ACHN (cell line): ENCODE measurements at regions not wholly inside any gene's neighbourhood (a gene's known extent, or its start where the extent isn't known, plus 50 kb on each side); places are given as distances from the start of the nearest gene placed in this dataset.
"Not testable (repeated sequence)": the region's sequence is repeated elsewhere in the genome, so short reads cannot be mapped to it uniquely, and the experiment has no call there.

Source experiments
- DNase-seq: peaks from one replicate; pipeline ENCODE4 v3.0.0-alpha.2; 2015
- in situ Hi-C: cut with HindIII; loops from 2 replicates; pipeline ENCODE4 v1.10.0; 2017; ENCODE audit warnings: low sequenced_read_pairs, low pct_ligation_motif_present, low pct_unique_long_range_greater_than_20kb

DNA sequence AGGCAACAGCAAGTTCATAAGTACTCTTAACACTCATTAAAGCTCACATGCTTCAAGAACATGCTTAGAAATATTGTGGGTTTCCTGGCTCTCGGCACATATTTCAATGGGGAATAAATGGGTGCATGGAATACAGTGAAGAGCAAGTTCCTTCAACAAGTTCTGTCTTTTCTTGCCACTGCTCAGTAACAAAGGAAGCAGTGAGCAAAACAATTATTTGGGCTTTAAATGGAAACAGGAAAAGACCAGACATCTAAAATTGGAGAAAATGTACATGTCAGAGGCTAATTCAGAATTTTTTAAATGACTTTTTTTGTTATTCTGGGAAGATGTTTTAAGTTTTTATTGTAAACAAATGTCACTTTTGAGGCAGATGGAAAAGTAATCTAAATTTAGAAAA lies 478.7 kb downstream of the SETD4 start:
- in situ Hi-C loops: no loop called here
- DNase-seq: no peak

DNA sequence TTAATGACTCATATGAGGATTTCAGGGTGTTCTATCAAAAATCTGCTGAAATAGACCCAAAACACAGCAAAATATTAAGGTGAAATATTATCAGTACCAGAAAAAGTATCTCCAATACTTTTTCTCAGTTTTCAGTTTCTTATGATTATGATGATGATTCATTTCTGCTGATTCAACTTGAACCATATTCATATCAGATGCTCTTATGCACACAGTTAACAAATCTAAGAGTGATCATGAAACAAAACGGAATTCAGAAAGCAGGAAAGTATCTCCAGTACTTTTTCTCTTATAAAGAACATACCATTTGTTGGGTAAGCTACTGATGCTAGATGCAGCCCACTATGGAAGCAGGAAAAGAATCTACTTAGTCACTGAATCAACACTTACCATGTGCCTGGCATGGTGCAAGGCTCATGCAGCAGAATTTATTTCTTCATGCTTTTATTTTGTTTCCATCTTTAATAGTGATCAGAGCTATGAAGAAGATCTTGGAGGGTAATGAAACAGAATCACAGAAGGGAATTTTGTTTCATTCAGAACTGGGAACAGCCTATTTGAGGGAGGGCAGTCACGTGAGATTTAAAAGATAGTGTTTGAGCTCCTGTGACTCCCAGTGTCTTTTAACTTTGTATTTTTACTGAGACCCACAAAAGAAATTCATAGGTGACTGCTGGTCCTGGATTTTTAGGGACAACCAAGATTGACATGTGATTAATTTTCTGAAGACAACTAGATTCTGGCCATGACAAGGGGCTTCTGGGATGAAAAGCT lies 480.6 kb downstream of the SETD4 start:
- in situ Hi-C loops: no loop called here

DNA sequence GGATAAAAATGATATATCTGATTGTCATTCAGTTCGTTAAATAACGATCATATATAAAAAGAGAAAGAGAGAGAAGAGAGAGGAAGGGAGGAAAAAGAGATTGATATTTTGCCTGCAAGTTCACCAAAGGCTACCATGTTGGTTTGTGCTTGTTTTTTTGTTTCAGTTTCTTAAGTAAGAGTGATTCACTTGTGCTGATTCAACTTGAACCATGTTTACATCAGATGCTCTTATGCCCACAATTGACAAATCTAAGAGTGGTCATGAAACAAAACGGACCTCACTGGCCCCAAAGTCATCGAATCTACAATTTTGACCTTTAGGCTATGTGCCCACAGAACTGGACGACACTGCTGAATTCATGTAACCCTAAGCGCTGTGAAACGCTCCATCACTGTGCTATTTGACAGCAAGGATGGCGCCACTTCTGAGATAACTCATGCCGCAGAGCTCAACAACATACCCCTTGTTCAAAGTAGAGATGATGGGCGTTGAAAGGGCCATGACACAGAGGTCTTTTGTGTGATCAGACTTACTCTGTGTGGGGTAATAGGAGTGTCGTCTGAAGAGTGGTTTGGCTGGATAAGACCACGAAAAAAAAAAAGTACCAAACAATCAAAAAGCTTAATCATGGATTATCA lies 481.4 kb downstream of the SETD4 start:
- no peak for DNase-seq
- in situ Hi-C loops: no loop called here

More for the DNA sequence above, 480.6 kb downstream of the SETD4 start:
- no peak for DNase-seq

DNA sequence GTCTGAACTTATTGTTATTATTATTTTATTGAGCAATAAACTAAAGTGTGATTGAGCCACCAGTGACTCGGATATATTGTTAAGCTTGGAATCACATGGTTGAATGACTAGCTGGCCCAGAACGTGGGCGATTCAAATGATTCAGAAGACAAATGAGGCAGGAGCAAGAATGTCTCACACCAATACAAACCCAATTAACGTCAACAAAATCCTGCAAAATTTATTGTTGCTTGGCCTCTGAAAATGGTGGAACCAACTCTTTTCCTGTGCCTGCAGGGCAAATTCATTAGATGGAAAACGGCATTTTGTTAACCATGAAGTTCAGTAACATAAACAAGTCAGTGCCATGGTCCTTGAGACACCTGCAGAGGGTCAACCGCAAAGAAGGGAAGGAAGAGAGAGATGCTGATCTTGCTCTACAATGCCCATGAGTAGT lies 482.0 kb downstream of the SETD4 start:
- DNase-seq: no peak
- in situ Hi-C loops: no loop called here

DNA sequence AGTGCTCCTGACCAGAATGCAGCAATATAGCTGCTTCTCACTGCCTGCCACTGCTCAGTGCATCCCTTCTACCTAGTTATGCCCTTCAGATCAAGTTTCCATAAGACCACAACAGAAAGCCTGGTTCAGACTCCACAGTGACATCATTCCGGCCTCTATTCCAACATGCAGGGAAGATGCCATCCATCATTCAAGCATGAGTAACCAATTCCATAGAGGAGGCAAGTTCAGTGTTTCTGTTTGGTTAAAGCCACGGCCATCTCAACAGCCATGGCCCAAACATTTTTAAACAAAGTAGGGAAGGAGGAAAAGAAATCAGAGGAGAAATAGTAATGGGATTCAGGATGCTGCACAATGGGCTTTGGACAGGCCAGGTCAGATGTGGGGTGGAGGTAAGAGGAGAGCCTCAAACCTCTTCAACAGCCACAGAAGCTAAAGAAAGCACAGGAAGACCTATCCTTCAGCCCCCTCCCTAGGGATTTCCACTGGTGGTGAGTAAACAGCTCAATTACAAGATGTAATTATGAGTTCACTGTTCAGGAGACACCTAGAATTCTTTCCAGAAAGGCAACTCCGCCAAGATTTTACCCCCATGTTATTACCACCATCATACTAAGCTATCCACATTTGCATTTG lies 484.9 kb downstream of the SETD4 start:
- no peak for DNase-seq
- in situ Hi-C loops: no loop called here

DNA sequence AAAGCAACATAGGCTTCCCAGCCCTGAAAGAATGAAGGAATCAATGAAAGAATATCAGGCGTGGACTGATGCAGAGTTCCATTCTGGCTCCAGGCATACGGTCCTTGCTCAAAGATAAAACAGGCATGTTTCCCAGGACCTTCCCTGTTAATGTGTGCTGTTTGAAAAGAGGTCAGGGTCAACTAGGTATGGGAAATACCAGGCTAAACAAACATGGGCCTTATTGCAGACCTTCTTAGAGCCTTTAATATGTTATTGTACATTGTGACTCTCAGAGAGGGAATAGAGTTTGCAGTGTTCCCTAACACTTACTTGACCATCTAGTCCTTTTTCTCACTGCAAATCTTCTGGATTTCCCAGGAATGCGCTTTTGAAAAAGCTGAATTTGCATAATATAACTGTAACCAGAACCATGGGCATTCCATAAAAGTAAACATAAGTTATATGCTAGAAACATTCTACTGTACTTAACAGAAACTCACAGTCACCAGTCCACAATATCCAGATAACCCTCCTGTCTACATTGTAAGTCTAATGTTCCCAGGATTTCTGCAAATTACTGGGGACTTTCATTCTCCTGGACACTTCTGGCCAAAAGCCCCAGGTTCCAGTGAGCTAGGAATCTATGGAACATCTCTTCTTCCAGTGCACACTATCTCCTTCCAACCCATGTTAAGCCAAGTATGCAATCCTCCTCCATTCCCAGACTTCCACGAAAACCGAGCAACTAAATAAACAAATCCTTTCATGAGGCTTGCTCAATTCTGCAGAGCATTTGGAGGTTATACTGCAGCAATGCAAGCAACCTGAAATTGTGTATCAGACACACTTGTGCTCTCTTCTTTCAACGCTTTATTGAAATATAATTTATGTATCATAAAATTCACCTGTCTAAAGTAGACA lies 486.6 kb downstream of the SETD4 start:
- no peak for DNase-seq
- in situ Hi-C loops: no loop called here

DNA sequence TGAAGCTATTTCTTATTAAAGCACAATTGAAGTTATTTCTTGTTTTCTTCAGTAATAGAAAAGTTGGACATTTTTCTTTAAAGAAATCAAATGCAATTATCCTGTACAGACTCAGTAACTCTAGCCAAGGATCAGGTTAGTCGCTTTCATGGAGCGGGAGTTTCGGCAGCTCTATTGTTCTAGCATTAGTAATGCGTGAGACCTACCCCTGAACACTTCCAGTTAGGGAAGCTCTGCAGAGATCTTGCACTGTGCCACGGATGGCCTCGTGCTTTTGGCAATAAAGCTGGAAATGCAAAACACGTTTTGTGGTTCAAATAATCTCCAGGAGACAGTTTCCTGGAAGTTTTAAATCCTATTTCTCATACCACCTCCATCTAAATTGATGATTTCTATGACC lies 488.4 kb downstream of the SETD4 start:
- DNase-seq: no peak
- in situ Hi-C loops: no loop called here

DNA sequence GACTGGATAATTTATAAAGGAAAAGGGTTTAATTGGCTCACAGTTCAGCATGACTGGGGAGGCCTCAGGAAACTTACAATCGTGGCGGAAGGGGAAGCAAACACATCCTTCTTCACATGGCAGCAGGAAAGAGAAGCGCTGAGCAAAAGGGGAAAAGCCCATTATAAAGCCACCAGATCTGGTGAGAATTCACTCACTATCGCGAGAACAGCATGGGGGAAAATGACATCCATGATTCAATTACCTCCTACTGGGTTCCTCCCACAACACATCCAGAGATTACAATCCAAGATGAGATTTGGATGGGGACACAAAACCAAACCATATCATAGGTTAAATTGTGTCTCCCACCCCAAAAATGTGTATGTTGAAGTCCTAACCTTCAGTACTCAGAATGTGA lies 491.7 kb downstream of the SETD4 start:
- DNase-seq: no peak
- in situ Hi-C loops: no loop called here

DNA sequence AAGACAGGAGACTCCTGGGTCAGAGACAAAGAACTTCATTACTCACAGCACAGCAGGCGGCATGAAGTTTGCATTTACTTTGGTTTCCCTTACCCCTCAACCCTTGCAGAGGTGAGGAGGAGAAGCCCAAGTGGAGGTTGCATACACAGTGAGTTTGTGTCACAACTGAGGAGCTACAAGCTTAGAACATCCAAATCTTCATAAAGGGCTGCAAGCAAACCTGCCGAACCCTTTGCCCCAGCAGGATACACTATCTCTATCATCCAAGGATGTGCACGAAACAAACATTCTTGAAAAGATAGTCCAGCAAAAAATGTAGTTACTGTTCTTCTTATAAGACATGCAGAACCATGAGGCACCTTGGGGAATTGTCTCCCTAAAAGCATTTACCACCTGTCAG lies 493.5 kb downstream of the SETD4 start:
- in situ Hi-C loops: no loop called here
- no peak for DNase-seq

DNA sequence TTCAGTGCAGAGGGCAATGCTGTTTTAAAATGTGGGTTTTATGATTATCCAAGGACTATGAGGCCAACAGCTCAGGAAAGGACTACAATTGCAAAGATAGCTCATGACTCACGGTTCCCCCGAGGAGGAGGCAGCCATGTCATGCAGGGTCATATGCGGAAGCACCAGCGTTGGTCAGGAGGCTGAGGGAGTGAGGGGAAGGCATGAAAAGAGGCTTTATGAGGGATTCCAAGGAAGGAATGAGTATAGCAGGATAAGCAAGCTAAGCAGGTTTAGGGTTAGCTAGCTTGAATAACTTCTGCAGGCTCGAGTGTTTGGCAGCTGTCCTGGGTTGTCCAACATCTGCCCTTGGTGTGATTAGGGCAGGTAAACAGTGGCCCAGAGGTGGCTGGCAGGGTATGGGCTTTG lies 495.1 kb downstream of the SETD4 start:
- in situ Hi-C loops: no loop called here

DNA sequence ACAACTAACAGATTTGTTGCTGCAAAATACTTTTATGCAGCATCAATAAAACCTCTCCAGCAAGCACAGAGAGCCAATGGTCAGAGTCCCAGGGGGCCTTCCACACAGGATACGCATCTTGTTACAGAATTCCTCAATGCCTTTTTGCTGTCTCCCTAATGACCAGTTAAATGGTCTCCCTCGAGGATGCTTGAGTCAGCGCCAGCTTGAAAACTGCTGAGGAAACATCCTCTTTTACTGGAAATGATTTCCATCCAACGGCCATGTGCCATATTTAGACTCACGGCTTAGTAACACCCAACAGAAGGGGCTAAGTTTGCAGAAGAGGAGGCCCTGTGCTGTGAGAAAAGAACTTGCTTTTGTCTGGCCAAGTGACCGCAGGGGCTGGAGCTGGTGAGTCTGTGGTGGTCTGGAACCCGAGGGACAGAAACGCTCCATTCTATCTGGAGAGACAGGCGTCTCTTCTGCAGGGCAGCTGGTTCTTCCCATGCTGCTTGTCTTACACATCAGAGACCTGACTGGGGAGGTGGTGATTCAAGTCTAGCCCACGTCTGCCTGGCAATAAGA lies 496.4 kb downstream of the SETD4 start:
- DNase-seq: no peak
- in situ Hi-C loops: no loop called here

More for the DNA sequence above, 495.1 kb downstream of the SETD4 start:
- DNase-seq: no peak

DNA sequence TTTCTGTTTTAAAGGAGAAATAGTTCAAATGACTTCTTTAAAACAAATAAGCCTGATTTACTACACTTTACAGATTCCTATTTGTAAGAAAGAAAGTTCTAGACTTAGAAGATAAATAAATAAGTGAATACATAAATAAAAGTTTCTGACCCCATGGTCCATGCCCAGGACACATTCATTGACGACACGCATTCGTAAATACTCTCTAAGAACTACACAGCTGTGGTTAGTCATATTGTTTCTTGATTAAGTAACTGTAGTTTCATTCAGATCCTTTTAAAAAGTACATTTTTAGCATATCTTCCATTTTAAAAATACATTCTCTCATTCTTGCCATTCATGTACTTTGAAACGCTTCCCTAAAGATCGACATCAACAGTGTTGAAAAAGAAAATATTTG lies 497.4 kb downstream of the SETD4 start:
- in situ Hi-C loops: no loop called here
- DNase-seq: no peak

DNA sequence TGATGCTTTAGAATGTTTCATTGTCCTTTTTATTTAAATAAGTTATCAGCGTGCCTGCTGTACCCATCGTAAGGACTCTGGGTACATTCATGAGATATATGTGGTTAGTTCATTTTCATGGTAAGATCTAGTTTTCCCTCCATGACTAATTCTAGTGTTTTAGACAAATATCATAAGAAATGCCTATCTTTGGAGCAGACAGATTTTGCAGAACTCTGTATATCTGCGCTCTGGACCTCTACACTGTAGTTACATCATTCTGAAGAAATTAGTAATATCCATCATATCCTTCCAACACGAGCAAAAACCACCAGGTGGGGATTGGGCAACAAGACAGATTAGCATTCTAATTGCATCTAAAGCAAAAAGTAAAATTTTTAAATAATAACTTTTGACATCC lies 499.2 kb downstream of the SETD4 start:
- in situ Hi-C loops: no loop called here
- no peak for DNase-seq

DNA sequence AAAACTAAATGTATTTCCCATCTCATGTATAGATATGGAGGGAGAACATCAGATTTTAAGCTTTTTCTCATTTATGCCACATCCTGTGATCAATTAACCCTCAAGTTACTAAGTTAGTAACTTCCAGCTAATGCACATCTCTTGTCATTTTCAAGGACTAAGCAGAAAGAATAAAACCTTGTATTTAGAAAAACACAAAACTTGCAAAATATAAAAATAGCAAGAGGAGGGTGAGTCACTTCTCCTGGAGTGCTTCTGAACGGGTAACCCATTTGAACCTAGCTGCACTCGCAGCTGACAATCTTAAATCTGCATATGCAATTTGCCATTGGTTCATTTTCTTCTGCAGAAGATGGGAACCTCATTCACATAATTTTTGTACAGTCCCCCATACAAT lies 500.5 kb downstream of the SETD4 start:
- in situ Hi-C loops: no loop called here
- DNase-seq: no peak

DNA sequence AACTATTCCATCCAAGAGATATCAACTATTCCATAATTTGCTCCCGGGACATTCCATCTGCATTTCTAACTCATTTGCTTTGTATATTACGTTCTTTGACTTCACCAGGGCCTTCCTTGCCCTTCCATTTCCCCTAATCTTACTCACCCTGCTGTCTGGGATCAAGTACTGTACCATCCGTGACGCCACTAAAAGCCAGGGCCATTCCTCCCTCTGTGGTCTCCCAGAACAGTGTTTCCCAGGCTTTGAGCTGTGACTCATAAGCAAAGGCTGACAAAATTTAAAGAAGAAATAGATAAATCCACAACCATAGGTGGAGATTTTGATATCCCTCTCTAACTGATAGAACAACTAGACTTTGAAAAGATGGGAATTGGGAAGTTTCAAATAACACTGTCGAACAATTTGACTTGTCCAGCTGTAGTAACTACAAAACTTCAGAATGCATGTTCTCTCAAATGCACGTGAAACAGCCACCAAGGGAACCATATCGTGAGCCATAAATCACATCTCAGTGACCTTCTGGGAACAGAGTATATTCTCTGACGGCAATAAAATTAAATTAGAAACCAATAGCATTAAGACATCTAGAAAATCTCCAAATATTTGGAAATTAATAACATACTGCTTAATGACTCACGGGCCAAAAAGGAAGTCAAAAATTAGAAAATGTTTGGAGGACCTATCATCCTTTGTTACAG lies 501.0 kb downstream of the SETD4 start:
- no peak for DNase-seq
- in situ Hi-C loops: no loop called here

DNA sequence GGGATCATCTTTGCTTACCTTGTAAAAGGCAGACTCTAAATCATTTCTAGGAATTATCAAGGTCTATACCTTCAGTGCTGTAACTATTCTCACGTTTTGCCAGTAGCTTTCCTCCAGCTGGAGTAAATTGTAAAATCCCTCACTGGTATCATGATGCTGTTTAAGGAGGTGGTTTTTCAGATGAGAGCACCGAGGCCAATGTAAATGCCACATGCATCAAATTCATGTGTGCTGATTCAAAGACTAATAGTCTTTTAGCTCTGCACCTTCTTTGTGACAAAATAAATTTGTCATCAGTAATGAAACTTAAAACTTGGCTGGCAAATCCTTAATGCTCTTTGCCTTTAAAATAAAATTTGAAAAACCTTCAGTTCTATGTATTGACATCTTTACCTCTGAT lies 503.8 kb downstream of the SETD4 start:
- no peak for DNase-seq
- in situ Hi-C loops: no loop called here

DNA sequence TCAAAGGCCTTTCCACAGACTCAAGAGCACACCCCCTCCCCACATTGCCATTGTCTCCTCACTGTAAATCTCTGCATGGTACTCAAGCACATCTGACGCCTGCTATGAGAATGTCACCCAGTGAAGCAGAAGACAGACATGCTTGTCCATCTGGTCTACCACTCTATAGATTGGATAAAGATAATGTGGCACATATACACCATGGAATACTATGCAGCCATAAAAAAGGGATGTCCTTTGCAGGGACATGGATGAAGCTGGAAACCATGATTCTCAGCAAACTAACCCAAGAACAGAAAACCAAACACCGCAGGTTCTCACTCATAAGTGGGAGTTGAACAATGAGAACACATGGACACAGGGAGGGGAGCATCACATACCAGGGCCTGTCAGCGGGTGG lies 503.4 kb upstream of the RUNX1 start:
- in situ Hi-C loops: not testable (repeated sequence)

More for the DNA sequence above, 503.4 kb upstream of the RUNX1 start:
- DNase-seq: not testable (repeated sequence)
